B cell (primary cell): ENCODE measurements at regions not wholly inside any gene's neighbourhood (a gene's known extent, or its start where the extent isn't known, plus 50 kb on each side); places are given as distances from the start of the nearest gene placed in this dataset.

Experiments
- ATAC-seq: fragments of 200-7000 bp; cut with Tn5 transposase; one replicate; pipeline ENCODE4 v1.10.0; 2021; ENCODE audit warnings: low read depth, mild to moderate bottlenecking, moderate number of reproducible peaks, moderate library complexity
- CTCF ChIA-PET: fragments of 350-600 bp; sonication (Branson Sonifier 250); formaldehyde crosslinking; loops from one replicate; lab custom pipeline; 2021; ENCODE audit warnings: antibody characterized with exemption, inconsistent platforms; lab: Charles Lee
- POLR2A ChIA-PET: fragments of 350-600 bp; sonication (Branson Sonifier 250); formaldehyde crosslinking; loops from one replicate; lab custom pipeline; 2021; ENCODE audit warnings: antibody characterized with exemption; lab: Charles Lee
- DNase-seq: peaks from one replicate; pipeline ENCODE4 v3.0.0; 2013
- H2AFZ ChIP-seq: 2 replicates; pipeline ENCODE4 v1.6.1; 2012; ENCODE audit warnings: mild to moderate bottlenecking, low read depth, low read length; ENCODE audit not compliant: insufficient read depth, poor library complexity, severe bottlenecking
- H3K27ac ChIP-seq, 2 donors: 1 replicate in 1 of 2; 2 replicates in 1 of 2; pipeline ENCODE4 v1.5.1; 2012 to 2013; ENCODE audit warnings: low read length in 2 of 2, mild to moderate bottlenecking in 2 of 2, moderate library complexity in 1 of 2
- H3K27me3 ChIP-seq, 4 experiments: fragments of 200-600 bp in 1 of 4; sonication (generic) in 1 of 4; replicated peaks in 1 of 4; 1 replicate in 2 of 4; 2 replicates in 2 of 4; pipeline versions ENCODE4 v1.6.1 to v1.7.0; 2013 to 2016; ENCODE audit warnings: low read length in 3 of 4, mild to moderate bottlenecking in 2 of 4, mixed read lengths in 1 of 4, moderate library complexity in 1 of 4; ENCODE audit not compliant: insufficient read depth in 4 of 4, control insufficient read depth in 3 of 4; ENCODE audit errors: control extremely low read depth in 1 of 4
- H3K36me3 ChIP-seq, 2 experiments: replicated peaks in 1 of 2; 1 replicate in 1 of 2; 2 replicates in 1 of 2; pipeline versions ENCODE4 v1.6.1 to v1.7.1; 2013; ENCODE audit warnings: low read length in 1 of 2; ENCODE audit not compliant: insufficient read depth in 2 of 2, control insufficient read depth in 1 of 2; ENCODE audit errors: control extremely low read depth in 1 of 2, extremely low read depth in 1 of 2
- H3K4me1 ChIP-seq, 2 donors: fragments of 200-600 bp in 1 of 2; sonication (generic) in 1 of 2; 1 replicate in 1 of 2; 2 replicates in 1 of 2; pipeline versions ENCODE4 v1.5.1 to v1.6.1; 2013 to 2017; ENCODE audit warnings: low read length in 2 of 2; ENCODE audit not compliant: control insufficient read depth in 2 of 2, insufficient read depth in 2 of 2
- H3K4me2 ChIP-seq: replicated peaks from 2 replicates; pipeline ENCODE3; 2012; ENCODE audit warnings: mild to moderate bottlenecking, low read depth, low read length; ENCODE audit not compliant: poor library complexity, severe bottlenecking
- H3K4me3 ChIP-seq, 5 experiments: fragments of 200-600 bp in 1 of 5; sonication (generic) in 1 of 5; 1 replicate in 3 of 5; 2 replicates in 2 of 5; pipeline versions ENCODE4 v1.5.1 to v1.7.0; 2011 to 2016; ENCODE audit warnings: low read length in 4 of 5, mild to moderate bottlenecking in 4 of 5, low read depth in 2 of 5, control low read depth in 1 of 5, moderate library complexity in 1 of 5; ENCODE audit not compliant: insufficient read depth in 1 of 5; ENCODE audit errors: control extremely low read depth in 1 of 5, extremely low read depth in 1 of 5
- H3K79me2 ChIP-seq: fragments of 200-600 bp; sonication (generic); one replicate; pipeline ENCODE4 v1.6.0; 2016; ENCODE audit warnings: low read length; ENCODE audit not compliant: control insufficient read depth, insufficient read depth
- H3K9ac ChIP-seq: fragments of 200-600 bp; sonication (generic); 2 replicates; pipeline ENCODE4 v1.6.1; 2017; ENCODE audit warnings: mild to moderate bottlenecking, low read length, moderate library complexity
- H3K9me3 ChIP-seq, 3 donors: one replicate each; pipeline versions ENCODE4 v1.6.1 to v1.7.1; 2013; ENCODE audit warnings: low read length in 2 of 3; ENCODE audit not compliant: control insufficient read depth in 2 of 3, insufficient read depth in 1 of 3; ENCODE audit errors: control extremely low read depth in 1 of 3
- H4K20me1 ChIP-seq: 2 replicates; pipeline ENCODE4 v1.6.0; 2012; ENCODE audit warnings: mild to moderate bottlenecking, low read length; ENCODE audit not compliant: insufficient read depth, control insufficient read depth, poor library complexity, severe bottlenecking
- H3K27ac Mint-ChIP-seq: one replicate; pipeline ENCODE4 v1.8.0; 2021; ENCODE audit warnings: mixed read lengths
- H3K27me3 Mint-ChIP-seq: one replicate; pipeline ENCODE4 v1.8.0; 2021; ENCODE audit warnings: mixed read lengths
- H3K4me1 Mint-ChIP-seq: one replicate; pipeline ENCODE4 v1.8.0; 2021; ENCODE audit warnings: mixed read lengths
- H3K4me3 Mint-ChIP-seq: one replicate; pipeline ENCODE4 v1.8.0; 2021; ENCODE audit warnings: mixed read lengths
- H3K9me3 Mint-ChIP-seq: one replicate; pipeline ENCODE4 v1.8.0; 2022; ENCODE audit warnings: mixed read lengths; ENCODE audit not compliant: insufficient read depth
- CTCF ChIP-seq: fragments of 200-600 bp; IDR thresholded peaks from one replicate; pipeline ENCODE4 v1.8.0; 2022; ENCODE audit warnings: antibody characterized with exemption, mild to moderate bottlenecking
- EZH2 ChIP-seq: IDR thresholded peaks from 2 replicates; pipeline ENCODE4 v1.6.1; 2012; ENCODE audit warnings: borderline replicate concordance, low read depth, mild to moderate bottlenecking, moderate library complexity, low read length; ENCODE audit not compliant: insufficient read depth, poor library complexity, severe bottlenecking
- WGBS: methylation state at CpG from one replicate; pipeline ENCODE4 v1.1.5; 2013; ENCODE audit warnings: missing lambda C conversion rate; ENCODE audit not compliant: insufficient coverage; 5-methylcytosine and 5-hydroxymethylcytosine counted together
- intact Hi-C: fragments of 100-400 bp; cut with micrococcal nuclease; formaldehyde crosslinking; loops from one replicate; pipeline ENCODE4 v1.10.0; 2022

- H3K36me3 ChIP-seq, result no peaks in the 10 kb centered on the region
- H3K27me3 Mint-ChIP-seq, result peaks cover 38% of the 10 kb centered on the region
- no peaks in the 10 kb centered on the region for H3K4me1 ChIP-seq
- no peak overlapping the region for H3K4me3 ChIP-seq
- ChIA-PET CTCF (no interaction called here), POLR2A (no interaction called here)
- H3K27ac Mint-ChIP-seq, result no peak overlapping the region
- H3K4me3 Mint-ChIP-seq, result no peak overlapping the region
- H3K4me2 ChIP-seq, result no peak overlapping the region
- DNase-seq (no peak), ATAC-seq (no peak)
- no peaks in the 10 kb centered on the region for H4K20me1 ChIP-seq
- intact Hi-C loops, result no loop called here
- no peak overlapping the region for H3K9ac ChIP-seq
- H3K9me3 Mint-ChIP-seq, result no peaks in the 10 kb centered on the region
- H2AFZ ChIP-seq, result no peak overlapping the region
- WGBS, result 91% methylated on average over 6 of the region's 6 CpGs
- H3K4me1 Mint-ChIP-seq, result no peaks in the 10 kb centered on the region
- H3K27me3 ChIP-seq, result peaks cover 0 to 3% (median 1%) of the 10 kb centered on the region in 4 experiments
- no peak overlapping the region for H3K27ac ChIP-seq
- TF ChIP-seq CTCF, result no peak
- no peak for TF ChIP-seq EZH2
- H3K9me3 ChIP-seq, result no peaks in the 10 kb centered on the region
- H3K79me2 ChIP-seq, result no peaks in the 10 kb centered on the region
Measured at GRCh38 chr6:40887792-40888340, 151.2 kb downstream of the UNC5CL start.

- Histone ChIP-seq H3K79me2 (no peaks in the 10 kb centered on the region), H3K4me2 (no peak overlapping the region), H3K9me3 (no peaks in the 10 kb centered on the region), H3K4me1 (no peaks in the 10 kb centered on the region), H3K4me3 (no peak overlapping the region), H3K36me3 (no peaks in the 10 kb centered on the region), H4K20me1 (no peaks in the 10 kb centered on the region), H3K27me3 (peaks cover 0 to 3% (median 1%) of the 10 kb centered on the region in 4 experiments), H3K9ac (no peak overlapping the region), H3K27ac (no peak overlapping the region), H2AFZ (no peak overlapping the region)
- Mint-ChIP-seq H3K27me3 (peaks cover 36% of the 10 kb centered on the region), H3K9me3 (no peaks in the 10 kb centered on the region), H3K4me1 (no peaks in the 10 kb centered on the region), H3K27ac (no peak overlapping the region), H3K4me3 (no peak overlapping the region)
- ChIA-PET POLR2A (no interaction called here), CTCF (interaction anchor here (0.6 kb wide), 1 partner anchor 31 kb away, joined by 4 read pairs; no protein-coding TSS in a partner anchor)
- 90% methylated on average over 6 of the region's 8 CpGs for WGBS
- TF ChIP-seq CTCF (no peak), EZH2 (no peak)
- intact Hi-C loops, result no loop called here
- DNase-seq (no peak), ATAC-seq (no peak)
Measured at GRCh38 chr6:40887079-40887791, 151.8 kb downstream of the UNC5CL start.
